Stimulated activated CD8-positive, alpha-beta memory T cell treated with anti-CD3 and anti-CD28 coated beads, Interleukin-2, amount 100 ng/mL, for 48 hours (primary cell): ENCODE measurements at regions not wholly inside any gene's neighbourhood (a gene's known extent, or its start where the extent isn't known, plus 50 kb on each side); places are given as distances from the start of the nearest gene placed in this dataset.
"Not testable (repeated sequence)": the region's sequence is repeated elsewhere in the genome, so short reads cannot be mapped to it uniquely, and the experiment has no call there.

Experiments
- DNase-seq, 2 donors: peaks; one replicate each; pipeline ENCODE4 v3.0.0-alpha.2; 2020; ENCODE audit warnings: low read depth in 2 of 2

DNA sequence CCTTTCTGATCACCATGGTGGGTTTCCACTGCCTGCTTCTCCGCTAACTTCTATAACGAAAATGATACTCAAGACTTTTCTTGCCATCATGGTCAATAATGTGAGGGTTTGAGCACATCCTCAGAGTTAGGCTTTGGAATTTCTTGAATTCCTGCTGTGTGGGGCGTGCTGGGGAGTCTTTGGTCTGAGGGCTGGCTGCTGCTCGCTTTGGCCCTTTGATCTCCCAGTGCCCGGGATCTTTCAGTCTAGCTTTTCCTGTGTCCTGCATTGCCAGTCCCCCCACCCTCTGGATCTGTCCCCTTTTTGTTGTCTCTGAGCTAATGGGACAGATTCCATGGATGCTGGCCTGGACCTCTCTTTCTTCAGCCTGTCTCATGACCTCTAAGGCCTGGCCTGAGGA is 182.6 kb downstream of the NPIPA7 start:
- not testable (repeated sequence) for DNase-seq

DNA sequence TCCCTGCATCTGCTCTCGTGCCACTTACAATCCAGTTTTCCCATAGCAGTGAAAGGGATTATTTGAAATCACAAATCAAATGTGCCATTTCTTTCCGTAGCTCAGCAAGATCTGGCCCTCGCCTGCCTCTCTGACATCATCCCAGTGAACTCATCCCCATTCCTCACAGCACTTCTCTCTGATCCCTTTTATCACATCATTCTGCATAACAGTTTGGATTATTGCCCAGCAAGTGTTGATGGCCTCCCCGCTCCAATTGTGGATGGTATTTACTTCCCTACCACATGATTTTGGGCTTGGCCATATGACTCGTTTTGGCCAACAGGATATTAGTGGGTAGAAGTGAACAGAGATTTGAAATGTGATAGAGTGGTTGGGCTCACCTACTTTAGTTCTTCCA is 185.0 kb downstream of the NPIPA7 start:
- not testable (repeated sequence) for DNase-seq

DNA sequence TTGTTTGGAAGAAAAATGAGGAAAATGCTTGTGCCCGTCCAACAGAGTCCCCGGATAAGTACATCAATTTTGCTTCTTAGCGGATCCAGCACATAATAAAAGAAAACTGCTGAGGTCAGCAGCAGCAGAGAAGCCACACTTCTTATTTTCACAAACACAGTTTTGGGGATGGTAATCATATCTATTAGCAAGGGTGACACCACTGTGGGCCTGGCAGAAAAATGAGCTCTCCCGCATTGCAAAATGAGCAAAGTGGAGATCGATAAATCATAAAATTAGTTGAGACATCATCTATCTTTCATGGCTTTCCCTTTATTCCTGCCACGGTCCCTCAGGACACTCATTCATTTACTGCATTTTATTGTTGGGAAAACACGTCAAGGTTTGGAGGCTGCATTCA is 186.4 kb downstream of the NPIPA7 start:
- DNase-seq, result not testable (repeated sequence)

GRCh38 chr16:16570055-16570454 is 191.1 kb downstream of the NPIPA7 start:
- not testable (repeated sequence) for DNase-seq

DNA sequence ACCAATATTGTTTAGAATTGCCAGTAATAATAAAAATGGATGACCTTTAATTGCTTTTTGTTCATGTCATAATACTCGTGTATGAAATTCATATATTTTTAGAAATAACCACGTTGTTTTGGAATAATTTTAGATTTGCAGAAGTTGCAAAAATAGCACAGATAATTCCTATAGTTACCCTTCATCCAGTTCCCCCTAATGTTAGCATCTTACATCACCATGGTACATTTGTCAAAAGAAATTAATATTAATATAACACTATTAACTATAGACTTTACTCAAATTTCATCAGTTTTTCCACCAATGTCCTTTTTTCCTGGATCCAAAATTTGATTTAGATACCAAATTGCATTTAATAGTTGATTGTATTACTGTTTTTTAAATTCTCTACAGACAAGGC is 191.9 kb downstream of the NPIPA7 start:
- not testable (repeated sequence) for DNase-seq

DNA sequence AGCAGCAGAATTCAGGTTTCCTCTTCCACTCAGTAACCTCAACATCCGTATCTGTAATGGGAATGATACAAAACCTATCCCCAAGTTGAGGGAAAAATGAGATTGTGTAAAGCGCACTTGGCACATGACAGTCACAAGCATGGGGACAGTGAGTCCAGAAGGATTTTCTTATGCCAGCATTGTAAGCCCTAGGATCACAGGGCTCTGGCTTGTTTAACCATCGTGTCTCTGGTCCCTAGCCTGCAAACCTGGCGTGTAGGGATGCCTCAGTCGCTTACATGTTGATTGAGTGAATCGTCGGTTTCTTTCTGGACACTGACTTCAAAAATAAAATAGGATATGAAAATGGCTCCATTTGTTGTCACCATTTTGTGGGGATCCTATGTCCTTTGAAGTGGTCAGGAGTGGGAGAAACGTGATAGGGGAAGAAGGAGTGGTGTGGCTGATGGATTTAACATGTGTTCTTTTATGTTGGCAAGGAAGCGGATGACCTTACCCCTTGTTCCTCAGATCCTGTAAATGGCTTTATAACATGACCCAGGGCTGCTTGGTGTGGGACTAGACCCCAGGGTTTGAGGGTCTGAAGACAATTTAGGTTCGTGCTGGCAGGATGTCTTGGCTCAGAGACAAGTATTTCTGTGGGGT is 193.3 kb downstream of the NPIPA7 start:
- not testable (repeated sequence) for DNase-seq

DNA sequence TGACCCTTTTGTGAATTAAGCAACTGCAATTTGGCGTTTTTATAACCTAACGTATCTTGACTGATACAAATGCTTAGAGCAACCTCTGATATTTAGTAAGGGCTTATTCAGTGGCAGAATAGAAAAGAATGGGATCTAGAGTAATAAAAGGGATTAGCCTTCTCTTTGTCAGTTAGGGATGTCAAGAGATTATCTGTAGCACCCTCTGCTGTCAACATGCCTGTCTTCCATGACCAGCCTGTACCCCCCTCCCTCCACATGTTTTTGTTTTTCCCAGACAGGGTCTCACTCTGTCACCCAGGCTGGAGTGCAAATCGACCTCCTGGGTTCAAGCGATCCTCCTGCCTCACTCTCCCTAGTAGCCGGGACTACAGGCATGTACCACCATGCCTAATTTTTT is 198.1 kb downstream of the NPIPA7 start:
- not testable (repeated sequence) for DNase-seq

DNA sequence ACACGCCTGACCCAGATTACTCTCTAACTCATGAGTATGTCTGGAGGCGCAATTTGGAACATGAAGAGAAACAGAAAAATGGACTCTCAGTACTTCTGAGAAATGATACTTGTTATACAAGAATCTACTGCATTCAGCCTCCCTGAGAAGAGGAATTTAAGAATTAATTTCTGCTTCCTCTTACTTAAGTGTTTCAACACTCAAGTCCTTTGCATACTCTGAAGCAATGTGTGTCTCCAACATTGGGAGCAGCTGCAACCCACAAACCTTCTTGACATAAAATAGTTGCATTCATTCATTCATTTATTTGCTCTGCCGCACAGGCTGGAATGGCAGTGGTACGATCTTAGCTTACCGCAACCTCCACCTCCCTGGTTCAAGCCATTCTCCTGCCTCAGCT is 199.8 kb downstream of the NPIPA7 start:
- DNase-seq, result no peak

- DNase-seq, result not testable (repeated sequence)
These were observed 204.0 kb downstream of the NPIPA7 start for GRCh38 chr16:16582916-16583315.

DNA sequence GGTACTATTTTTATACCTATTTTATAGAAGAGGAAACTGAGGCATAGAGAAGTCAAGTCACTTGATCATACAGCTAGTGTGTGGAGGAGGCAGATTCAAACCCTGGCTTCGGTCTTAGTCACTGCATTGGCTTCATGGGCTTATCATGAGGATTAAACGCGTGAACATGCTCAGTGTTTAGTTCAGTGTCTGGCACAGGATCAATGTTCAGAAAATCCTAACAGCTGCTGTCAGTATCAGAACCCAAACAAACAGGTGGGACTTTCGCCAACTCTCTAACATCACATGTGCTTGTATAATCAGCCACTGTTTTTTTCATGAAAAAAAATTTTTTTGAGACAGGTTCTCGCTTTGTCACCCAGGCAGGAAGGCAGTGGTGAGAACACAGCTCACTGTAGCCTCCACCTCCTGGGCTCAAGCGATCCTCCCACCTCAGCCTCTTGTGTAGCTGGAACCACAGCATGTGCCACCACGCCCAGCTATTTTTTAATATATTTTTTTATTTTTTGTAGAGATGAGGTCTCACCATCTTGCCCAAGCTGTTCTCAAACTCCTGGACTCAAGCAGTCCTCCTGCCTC is 207.2 kb downstream of the NPIPA7 start:
- not testable (repeated sequence) for DNase-seq

- not testable (repeated sequence) for DNase-seq
These were observed 208.0 kb downstream of the NPIPA7 start for GRCh38 chr16:16586969-16587368.

GRCh38 chr16:16588436-16588835 is 209.5 kb downstream of the NPIPA7 start:
- DNase-seq, result not testable (repeated sequence)

DNA sequence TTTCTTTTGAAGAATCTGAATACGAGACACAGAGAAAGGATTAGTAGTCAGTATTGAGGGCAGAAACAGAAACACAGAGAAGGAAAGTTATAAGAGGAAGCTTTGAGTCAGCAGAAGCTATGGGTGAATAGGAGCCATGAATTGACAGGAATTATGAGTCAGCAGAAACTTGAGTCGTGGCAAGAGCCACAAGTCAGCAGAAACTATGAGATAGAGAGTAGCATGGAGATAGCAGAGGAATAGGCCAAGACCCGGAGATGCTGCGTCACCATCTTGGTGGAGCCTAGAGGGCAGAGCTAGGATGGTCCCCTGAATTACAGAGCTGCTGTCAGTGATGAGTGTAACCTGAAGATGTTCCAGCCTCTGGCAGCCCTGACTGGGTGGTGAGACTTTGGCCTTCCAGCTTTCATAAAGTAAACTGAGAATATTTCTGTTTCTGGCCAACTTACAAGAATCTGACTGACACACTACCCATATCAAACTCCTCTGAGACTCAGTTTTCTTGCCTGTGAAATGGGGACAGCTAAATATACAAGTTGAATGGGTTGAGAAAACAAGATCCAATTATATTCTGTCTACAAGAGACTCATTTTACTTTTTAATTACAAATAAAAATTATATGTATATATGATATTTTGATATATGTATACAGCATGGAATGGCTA is 211.8 kb downstream of the NPIPA7 start:
- not testable (repeated sequence) for DNase-seq

DNA sequence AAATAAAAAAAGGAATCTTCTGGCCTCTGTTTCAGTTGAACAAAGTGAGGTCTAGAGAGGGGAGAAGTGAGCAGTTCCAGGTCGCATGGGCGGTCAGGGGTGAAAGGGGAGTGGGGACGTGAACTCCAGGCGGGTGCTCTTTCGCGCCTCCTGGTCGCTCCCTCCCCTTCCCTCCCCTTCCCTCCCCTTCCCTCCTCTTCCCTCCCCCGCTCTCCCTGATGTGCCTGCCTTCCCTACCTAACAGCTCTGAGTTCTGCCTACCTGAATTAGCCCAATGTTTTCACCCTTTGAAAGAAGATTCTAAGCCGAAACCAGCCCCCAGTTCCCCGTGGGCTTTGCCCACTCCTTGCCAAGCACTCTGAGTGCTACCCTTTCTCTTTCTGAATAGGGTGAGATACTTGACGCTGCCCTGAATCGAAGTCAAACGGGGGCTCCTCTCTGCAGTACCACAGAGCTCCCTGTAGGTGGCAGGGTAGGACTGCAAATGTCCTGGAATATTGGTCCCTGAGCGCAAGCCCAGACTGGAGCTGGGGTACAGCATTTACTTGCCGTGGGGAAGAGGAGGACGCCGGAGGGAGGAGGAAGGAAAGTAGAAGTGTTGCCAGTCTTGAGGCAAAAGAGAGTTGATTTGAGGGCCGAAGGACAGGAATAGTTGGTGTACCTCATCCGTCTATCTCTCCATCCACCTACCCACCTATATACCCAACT is 214.4 kb downstream of the NPIPA7 start:
- peak in 1 of 2 donors; percentile 30 for DNase-seq

- not testable (repeated sequence) for DNase-seq
These were observed 216.2 kb downstream of the NPIPA7 start for GRCh38 chr16:16595029-16595718.

- not testable (repeated sequence) for DNase-seq
These were observed 222.3 kb downstream of the NPIPA7 start for GRCh38 chr16:16601239-16601638.

DNA sequence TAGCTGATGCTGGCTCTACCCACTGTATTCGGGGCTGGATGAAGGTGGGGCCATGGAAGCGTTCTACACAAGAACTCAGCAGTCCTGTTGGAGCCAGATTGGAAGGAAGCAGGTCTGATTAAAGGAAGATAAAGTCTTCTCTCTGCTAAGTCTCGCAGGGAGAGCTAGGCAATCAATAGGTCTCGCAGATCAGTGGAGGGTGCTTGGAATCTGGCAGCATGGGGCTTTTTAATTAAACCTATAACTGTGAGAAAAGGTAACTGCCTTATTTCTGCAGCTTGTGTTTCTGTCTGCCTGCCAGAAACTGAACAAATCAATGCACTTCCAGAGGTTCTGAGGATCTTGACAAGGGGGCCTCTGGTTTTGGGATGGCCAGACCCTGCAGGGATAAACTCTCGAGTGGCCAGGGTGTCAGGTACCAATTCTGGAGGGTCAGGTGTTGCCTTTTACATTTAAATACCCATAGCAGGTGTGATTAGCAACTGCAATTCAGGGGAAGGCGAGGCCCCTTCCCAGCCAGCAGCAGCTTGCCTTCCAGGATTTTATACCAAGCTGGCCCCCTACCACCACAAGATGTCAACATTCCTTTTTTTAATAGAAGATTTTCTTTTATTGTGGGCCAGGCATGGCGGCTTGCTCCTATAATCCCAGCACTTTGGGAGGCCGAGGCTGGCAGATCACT is 228.6 kb downstream of the NPIPA7 start:
- not testable (repeated sequence) for DNase-seq

GRCh38 chr16:16609627-16610026 is 230.7 kb downstream of the NPIPA7 start:
- DNase-seq, result not testable (repeated sequence)

GRCh38 chr16:16610389-16610967 is 231.5 kb downstream of the NPIPA7 start:
- DNase-seq, result not testable (repeated sequence)

DNA sequence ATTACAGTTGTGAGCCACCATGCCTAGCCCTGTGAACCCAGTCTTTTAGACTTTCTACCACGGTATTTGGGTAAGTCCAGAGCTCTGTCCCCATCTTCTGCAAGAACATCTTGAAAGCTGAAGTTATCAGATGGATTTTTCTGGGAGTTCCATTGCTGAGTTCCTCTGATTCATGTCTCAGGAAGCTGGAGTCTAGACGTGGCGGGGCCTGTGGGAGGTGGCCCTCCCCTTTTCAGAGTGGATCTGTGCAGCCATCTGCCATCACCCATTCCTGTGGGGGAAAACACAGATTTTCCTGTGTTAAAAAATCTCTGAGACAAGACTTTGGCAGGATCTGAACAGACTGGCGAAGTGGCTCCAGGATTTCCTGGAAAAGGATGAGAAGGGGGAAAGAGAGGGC is 234.3 kb downstream of the NPIPA7 start:
- DNase-seq, result not testable (repeated sequence)

DNA sequence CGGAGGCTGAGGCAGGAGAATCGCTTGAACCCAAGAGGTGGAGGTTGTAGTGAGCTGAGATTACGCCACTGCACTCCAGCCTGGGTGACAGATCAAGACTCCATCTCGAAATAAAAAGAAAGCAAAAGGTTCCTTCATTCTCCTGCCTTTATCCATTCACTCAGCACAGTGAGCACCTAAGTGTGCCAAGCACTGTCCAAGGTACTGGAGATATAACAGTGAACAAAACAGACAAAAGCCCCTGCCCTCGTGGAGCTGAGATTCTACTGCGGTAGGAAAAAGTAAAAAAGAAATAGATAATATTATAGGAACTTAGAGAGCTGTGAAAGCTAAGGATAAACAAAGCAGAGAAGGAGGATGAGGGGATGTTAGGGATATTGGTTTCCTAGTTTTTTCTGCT is 235.5 kb downstream of the NPIPA7 start:
- DNase-seq, result not testable (repeated sequence)
